ENCODE measurements at regions not wholly inside any gene's neighbourhood (a gene's known extent, or its start where the extent isn't known, plus 50 kb on each side); places are given as distances from the start of the nearest gene placed in this dataset.

DNA sequence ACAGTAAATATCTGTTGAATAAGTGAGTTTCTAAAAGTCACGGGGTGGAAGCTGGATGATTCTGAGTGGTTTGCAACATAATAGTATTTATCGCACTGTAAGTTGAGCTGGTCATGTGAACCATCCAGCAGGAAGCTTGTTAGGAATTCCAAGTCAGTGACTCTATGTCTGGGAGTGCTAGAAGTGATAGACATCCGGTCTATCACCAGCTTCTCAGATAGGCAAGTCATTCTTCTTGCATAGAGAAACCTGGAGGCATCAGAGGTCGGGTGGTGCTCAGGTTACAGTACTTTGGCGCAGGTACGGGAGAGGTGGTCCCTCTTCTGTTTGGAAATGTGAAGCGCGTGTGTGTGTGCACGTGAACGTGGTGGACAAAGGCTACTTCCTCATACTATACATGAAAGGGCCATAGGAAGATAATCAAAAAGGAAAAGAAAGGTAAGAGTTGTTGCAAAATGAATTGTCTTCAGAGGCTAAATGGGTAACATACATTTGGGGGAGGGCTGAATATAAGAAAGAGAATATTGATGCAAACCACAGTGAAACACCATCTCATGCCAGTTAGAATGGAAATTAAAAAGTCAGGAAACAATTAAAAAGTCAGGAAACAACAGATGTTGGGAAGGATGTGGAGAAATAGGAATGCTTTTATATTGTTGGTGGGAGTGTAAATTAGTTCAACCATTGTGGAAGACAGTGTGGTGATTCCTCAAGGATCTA, 299.3 kb upstream of the ZFP64 start:
- DNase-seq: no peak
- intact Hi-C loops (cut with DNase I, micrococcal nuclease): no loop called here
- no peak for ATAC-seq

DNA sequence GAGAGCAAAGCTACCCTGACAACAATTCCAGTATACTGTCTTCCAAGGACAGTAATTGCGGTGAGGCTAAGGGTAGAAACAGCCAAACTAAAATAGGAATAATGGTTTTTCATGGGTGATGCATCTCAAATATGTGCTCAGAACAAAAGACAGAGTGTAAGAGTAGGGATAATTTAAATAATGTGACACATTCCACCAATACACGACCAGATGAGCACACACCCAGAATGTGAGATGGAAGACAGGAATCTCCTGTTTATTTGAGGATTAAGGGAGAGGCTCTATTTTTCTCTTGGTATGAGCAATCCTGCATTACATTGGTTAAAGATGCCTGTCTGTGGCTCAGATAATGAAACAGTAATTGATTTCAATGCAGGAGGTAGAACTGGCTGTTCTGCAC, 292.9 kb upstream of the ZFP64 start:
- DNase-seq: no peak
- intact Hi-C loops (cut with DNase I, micrococcal nuclease): no loop called here
- ATAC-seq: no peak

DNA sequence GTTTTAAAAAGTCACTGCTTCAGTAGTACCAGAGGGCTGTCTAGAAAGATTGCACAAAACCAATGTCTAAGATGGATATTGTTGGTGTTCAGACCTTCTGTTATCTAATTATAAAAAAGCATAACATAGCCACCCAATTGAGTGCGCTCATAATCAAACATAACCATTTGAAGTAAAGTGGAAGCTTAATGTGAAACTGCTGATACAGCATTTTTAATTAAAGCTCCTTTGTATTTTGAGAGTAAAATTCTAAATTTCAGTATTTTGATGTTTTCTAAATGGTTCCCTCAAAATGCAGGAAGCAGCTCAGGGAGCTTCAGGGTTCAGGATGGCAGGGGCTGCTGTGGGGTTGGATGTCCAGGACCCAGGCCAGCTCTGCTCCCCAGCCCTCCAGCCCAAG, 291.8 kb upstream of the ZFP64 start:
- ATAC-seq: no peak
- no peak for DNase-seq
- intact Hi-C loops (cut with DNase I, micrococcal nuclease): no loop called here

- no peak for ATAC-seq
- DNase-seq: no peak
- intact Hi-C loops (cut with DNase I, micrococcal nuclease): no loop called here
Observed at GRCh38 chr20:52482044-52482443, 290.5 kb upstream of the ZFP64 start.

GRCh38 chr20:52481443-52481842, 289.9 kb upstream of the ZFP64 start:
- intact Hi-C loops (cut with DNase I, micrococcal nuclease): no loop called here
- ATAC-seq: no peak
- no peak for DNase-seq

DNA sequence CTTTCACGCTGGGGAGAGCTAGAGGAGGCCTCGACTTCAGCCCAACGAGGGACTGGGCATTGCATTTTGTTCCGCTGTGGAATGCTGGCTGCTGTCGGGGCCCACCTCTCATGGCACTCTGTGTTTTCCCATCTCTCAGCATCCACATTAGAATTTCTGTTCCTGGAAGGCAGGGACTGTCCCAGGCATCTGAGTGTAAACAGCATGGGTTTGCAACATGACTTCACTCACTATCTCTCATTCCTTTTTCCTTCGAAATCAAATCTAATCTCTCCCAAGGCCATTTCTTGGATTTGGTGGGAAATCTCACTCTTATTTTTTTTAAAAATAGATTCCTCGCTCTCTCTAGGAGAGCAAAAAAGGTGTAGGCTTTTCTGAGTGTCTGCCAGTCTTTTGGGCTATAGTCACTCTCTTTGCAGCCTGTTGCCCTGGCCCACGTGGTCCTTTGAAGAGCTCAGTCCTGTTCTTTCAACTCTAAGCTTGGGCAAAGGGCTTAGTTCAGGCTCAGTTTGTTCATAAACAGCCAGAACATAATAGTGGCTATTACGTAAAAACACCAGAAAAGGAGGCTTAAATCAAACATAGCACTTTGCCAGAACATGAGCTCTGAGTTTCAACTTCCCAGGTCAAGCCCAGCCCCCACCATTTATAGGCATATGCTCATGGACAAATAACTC, 284.6 kb upstream of the ZFP64 start:
- ATAC-seq (no peak), DNase-seq (no peak)
- intact Hi-C loops (cut with DNase I, micrococcal nuclease): no loop called here

GRCh38 chr20:52473186-52473585, 281.6 kb upstream of the ZFP64 start:
- ATAC-seq (no peak), DNase-seq (no peak)
- intact Hi-C loops (cut with DNase I, micrococcal nuclease): no loop called here

- no peak for ATAC-seq
- DNase-seq: no peak
- intact Hi-C loops (cut with DNase I, micrococcal nuclease): no loop called here
Observed at GRCh38 chr20:52470561-52470960, 279.0 kb upstream of the ZFP64 start.

DNA sequence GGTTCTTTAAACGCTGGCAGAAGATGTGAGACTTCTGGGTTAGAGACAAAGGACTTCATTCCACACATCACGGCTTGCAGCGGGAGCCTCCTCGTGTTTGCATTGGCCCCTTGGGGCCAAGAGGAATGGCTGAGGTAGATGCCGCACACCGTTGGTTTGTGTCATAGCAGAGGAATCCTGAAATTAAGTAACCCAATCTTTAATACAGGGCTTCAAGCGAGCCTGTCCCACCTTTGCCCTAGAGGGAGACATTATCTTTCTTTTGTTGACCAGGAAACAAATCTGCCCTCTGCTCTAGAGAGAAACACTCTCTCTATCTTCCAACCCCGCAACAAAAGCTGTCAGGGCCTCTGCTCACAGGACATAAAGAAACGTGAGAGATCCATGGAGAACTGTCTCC, 277.5 kb upstream of the ZFP64 start:
- DNase-seq (no peak), ATAC-seq (no peak)
- intact Hi-C loops (cut with DNase I, micrococcal nuclease): no loop called here

- ATAC-seq (no peak), DNase-seq (no peak)
- intact Hi-C loops (cut with DNase I, micrococcal nuclease): no loop called here
Observed at GRCh38 chr20:52465991-52466390, 274.4 kb upstream of the ZFP64 start.

GRCh38 chr20:52461582-52461981, 270.0 kb upstream of the ZFP64 start:
- DNase-seq (no peak), ATAC-seq (no peak)
- intact Hi-C loops (cut with DNase I, micrococcal nuclease): no loop called here

GRCh38 chr20:52459150-52459549, 267.6 kb upstream of the ZFP64 start:
- DNase-seq: no peak
- ATAC-seq: no peak
- intact Hi-C loops (cut with DNase I, micrococcal nuclease): no loop called here

GRCh38 chr20:52457826-52458225, 266.2 kb upstream of the ZFP64 start:
- intact Hi-C loops (cut with DNase I, micrococcal nuclease): no loop called here
- ATAC-seq: no peak
- no peak for DNase-seq

DNA sequence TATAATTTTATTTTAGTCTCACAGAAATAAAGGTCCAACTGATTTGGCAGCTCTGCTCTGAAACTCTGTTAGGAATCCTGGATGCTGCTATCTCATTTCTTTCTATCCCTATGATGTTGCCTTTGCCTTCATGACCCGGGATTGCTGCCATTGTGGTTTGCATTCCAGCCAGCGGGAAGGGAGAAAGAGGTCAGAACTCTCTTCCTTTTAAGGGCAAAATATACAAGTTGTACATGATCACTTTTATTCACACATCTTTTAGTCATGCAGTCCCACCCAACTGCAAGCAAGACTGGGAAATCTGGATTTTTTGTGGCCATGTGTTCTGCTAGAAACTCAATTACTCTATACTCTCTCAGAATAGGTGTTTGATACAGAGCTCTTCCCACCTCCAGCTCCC, 263.1 kb upstream of the ZFP64 start:
- no peak for ATAC-seq
- no peak for DNase-seq
- intact Hi-C loops (cut with DNase I, micrococcal nuclease): no loop called here

DNA sequence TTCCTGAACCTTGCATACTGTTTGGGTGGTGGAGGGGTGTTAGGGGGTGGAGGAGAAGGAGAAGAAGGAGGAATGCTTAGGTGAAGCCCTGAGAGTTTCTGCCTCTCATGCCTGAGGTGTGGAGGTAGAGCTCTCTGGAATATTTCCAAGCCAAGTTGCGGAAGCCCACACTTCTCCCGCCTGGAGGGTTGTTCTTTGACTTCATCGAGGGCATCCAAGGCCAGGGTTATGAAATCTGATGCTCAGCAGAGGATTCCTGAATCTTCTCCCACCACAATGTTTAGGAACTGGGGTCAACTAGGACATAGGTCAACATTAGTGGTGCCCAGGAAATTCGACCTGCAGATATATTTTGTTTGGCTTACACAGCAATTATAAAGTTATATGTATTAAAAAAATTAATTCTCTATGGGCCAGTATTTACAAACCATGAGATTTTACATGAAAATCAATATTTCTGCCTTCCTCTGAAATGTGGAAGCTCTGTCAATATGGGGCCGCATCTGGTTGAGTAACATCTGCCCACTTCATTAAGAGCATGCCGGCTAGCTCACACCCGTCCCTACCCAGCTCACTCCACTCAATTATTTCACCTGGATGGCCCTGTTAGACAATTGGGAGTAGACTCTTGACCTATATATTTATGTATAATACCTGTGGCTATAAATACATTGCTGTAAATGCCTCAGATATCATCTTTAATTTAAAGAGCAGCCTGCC, 257.1 kb upstream of the ZFP64 start:
- intact Hi-C loops (cut with DNase I, micrococcal nuclease): no loop called here
- no peak for DNase-seq
- ATAC-seq: no peak

DNA sequence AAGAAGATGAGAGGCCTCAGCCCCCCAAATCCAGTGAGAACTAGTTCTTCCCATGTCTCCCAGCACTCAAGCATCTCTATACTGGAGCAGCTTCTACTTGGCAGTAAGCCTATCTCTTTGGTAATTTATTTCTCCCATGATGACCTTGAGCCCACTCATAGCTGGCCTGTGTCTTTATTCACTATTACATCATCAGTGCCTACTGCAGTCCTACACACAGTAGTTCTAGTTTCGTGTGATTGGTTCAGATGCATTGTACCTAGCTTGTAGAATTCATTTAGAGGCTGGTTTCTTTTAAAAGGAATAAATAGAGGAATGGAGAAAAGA, 255.6 kb upstream of the ZFP64 start:
- ATAC-seq: no peak
- DNase-seq: no peak
- intact Hi-C loops (cut with DNase I, micrococcal nuclease): no loop called here

- DNase-seq (no peak), ATAC-seq (no peak)
- intact Hi-C loops (cut with DNase I, micrococcal nuclease): no loop called here
Observed at GRCh38 chr20:52446421-52447224, 255.0 kb upstream of the ZFP64 start.

DNA sequence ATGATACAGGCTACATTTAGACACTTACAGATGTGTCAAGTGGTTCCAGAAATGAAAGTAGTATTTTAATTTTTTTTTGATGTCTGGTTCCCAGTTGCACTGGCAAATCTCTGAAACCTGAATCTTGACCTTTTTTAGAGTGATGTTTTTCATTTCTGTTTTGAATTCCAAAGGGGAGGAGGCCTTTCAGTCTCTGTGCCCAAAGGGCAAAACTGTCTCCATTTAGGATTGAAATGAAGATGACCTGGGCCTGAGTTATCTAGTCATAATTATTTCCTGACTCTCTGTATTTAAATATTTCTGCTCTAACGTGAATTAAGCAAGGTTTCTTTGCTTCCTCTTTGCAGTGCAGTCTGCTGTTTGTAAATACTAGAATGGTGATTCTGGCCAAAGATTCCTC, 252.9 kb upstream of the ZFP64 start:
- DNase-seq: no peak
- intact Hi-C loops (cut with DNase I, micrococcal nuclease): no loop called here
- ATAC-seq: no peak

DNA sequence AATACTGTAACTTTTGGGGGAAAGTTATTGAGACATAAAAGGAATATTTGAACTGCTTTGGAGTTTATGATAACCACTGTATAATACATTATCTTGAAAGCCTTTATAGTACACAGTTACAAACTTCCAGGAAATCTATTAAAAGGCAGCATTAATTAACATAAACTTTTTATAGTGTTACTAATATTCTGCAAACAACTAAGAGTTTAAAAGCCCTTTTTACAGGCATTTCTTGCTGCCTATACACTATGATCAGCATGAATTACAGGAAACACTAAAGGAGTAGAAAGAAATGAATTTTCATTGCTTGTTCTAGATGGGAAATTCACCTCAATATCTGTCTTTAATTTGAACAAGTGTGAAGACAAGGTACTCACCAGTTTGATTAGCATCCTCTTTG, 252.3 kb upstream of the ZFP64 start:
- DNase-seq (no peak), ATAC-seq (no peak)
- intact Hi-C loops (cut with DNase I, micrococcal nuclease): no loop called here

DNA sequence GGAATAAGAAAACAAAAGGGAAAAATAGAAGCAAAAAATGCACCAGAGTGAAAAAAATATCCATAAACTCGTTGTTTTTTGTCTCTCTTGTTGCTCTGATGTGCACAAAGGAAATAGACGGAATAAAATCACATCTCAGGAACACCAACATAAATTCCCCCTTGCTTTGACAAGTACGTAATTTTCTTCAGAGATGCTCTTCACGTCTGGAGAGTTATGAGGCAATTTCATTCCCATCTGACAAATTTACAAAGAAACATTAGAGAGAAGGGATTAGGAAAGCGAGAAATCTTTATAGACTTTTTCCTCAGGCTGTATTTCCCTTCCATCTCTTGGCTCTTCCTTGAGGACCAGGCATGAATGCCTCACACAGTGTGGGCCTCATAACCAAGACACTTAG, 250.1 kb upstream of the ZFP64 start:
- intact Hi-C loops (cut with DNase I, micrococcal nuclease): no loop called here
- ATAC-seq (no peak), DNase-seq (no peak)

Measured in left colon (tissue), 2 donors.